Stomach (tissue), 8 donors: ENCODE measurements at regions not wholly inside any gene's neighbourhood (a gene's known extent, or its start where the extent isn't known, plus 50 kb on each side); places are given as distances from the start of the nearest gene placed in this dataset.

Source experiments
- DNase-seq, 2 donors: peaks; one replicate each; pipeline versions ENCODE4 v3.0.0 to v3.0.0-alpha.2; 2013 to 2019
- H3K27ac ChIP-seq, 5 donors: fragments of 200-600 bp in 4 of 5; sonication (generic) in 4 of 5; one replicate each; pipeline ENCODE4 v1.5.1; 2013 to 2019; ENCODE audit warnings: mild to moderate bottlenecking in 1 of 5, moderate library complexity in 1 of 5
- H3K27me3 ChIP-seq, 3 donors: fragments of 200-600 bp; sonication (generic); one replicate each; pipeline ENCODE4 v1.5.1; 2017 to 2019; ENCODE audit warnings: mixed run types in 1 of 3
- H3K36me3 ChIP-seq, 4 donors: fragments of 200-600 bp; sonication (generic); 1 replicate in 3 of 4; 2 replicates in 1 of 4; pipeline ENCODE4 v1.5.1; 2016 to 2019
- H3K4me1 ChIP-seq, 4 donors: fragments of 200-600 bp; sonication (generic); one replicate each; pipeline ENCODE4 v1.5.1; 2016 to 2019
- H3K4me3 ChIP-seq, 4 donors: fragments of 200-600 bp; sonication (generic) in 3 of 4; one replicate each; pipeline ENCODE4 v1.5.1; 2016 to 2019; ENCODE audit warnings: mild to moderate bottlenecking in 1 of 4
- H3K9me3 ChIP-seq, 4 donors: fragments of 200-600 bp; sonication (generic); one replicate each; pipeline ENCODE4 v1.5.1; 2016 to 2019
- EP300 ChIP-seq: sonication (generic); formaldehyde crosslinking; IDR thresholded peaks from one replicate; pipeline ENCODE4 v1.6.1; 2017; ENCODE audit warnings: antibody characterized with exemption
- POLR2A ChIP-seq, 4 donors: fragments of 450-650 bp; IDR thresholded peaks; one replicate each; pipeline ENCODE4 v1.6.1; 2016; ENCODE audit warnings: antibody characterized with exemption in 4 of 4, control low read depth in 2 of 4, mild to moderate bottlenecking in 1 of 4, moderate library complexity in 1 of 4
- POLR2AphosphoS5 ChIP-seq, 3 donors: sonication (generic); formaldehyde crosslinking; IDR thresholded peaks; one replicate each; pipeline ENCODE4 v1.6.1; 2016; ENCODE audit warnings: antibody characterized with exemption in 3 of 3
- WGBS, 5 donors: extraction: QIAGEN DNeasy Blood & Tissue Kit in 3 of 5; methylation state at CpG; one replicate each; pipeline versions ENCODE4 v1.1.5 to v1.1.7; 2013 to 2018; 5-methylcytosine and 5-hydroxymethylcytosine counted together
- intact Hi-C: fragments of 100-400 bp; cut with DNase I; formaldehyde crosslinking; loops from one replicate; pipeline ENCODE4 v1.15.1; 2023; ENCODE audit warnings: low total_unique reads
- TF ChIP-seq, protein P1 (sequence below), 7 experiments: fragments of 450-650 bp in 4 of 7; fragments of 200-600 bp in 3 of 7; sonication (generic) in 3 of 7; IDR thresholded peaks; one replicate each; pipeline ENCODE4 v1.5.1; 2016 to 2019; ENCODE audit warnings: antibody characterized with exemption in 7 of 7, control low read depth in 2 of 7, mild to moderate bottlenecking in 1 of 7
- donor health status: healthy with polysubstance abuse.
- donor health status: Bipolar disorder and iron deficiency.
- donor health status: healthy.

GRCh38 chr9:124132671-124133147, 121.1 kb downstream of the LHX2 start:
- intact Hi-C loops, result no loop called here
- H3K4me3 ChIP-seq, result no peak overlapping the region
- DNase-seq, result no peak
- TF ChIP-seq, protein P1, sequence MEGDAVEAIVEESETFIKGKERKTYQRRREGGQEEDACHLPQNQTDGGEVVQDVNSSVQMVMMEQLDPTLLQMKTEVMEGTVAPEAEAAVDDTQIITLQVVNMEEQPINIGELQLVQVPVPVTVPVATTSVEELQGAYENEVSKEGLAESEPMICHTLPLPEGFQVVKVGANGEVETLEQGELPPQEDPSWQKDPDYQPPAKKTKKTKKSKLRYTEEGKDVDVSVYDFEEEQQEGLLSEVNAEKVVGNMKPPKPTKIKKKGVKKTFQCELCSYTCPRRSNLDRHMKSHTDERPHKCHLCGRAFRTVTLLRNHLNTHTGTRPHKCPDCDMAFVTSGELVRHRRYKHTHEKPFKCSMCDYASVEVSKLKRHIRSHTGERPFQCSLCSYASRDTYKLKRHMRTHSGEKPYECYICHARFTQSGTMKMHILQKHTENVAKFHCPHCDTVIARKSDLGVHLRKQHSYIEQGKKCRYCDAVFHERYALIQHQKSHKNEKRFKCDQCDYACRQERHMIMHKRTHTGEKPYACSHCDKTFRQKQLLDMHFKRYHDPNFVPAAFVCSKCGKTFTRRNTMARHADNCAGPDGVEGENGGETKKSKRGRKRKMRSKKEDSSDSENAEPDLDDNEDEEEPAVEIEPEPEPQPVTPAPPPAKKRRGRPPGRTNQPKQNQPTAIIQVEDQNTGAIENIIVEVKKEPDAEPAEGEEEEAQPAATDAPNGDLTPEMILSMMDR (IDR thresholded peaks at IDR 0.05), result no peak
- no peak for TF ChIP-seq POLR2AphosphoS5 (IDR thresholded peaks at IDR 0.05)
- no peak for TF ChIP-seq EP300
- TF ChIP-seq POLR2A (IDR thresholded peaks at IDR 0.05), result no peak
- no peaks in the 10 kb centered on the region for H3K27me3 ChIP-seq
- WGBS, 5 donors, result 83 to 88% (median 88%) methylated on average over 10 of the region's 10 CpGs
- no peaks in the 10 kb centered on the region for H3K4me1 ChIP-seq
- H3K9me3 ChIP-seq, result no peaks in the 10 kb centered on the region
- H3K36me3 ChIP-seq, result no peaks in the 10 kb centered on the region
- H3K27ac ChIP-seq, result no peak overlapping the region

- H3K36me3 ChIP-seq, result no peaks in the 10 kb centered on the region
- intact Hi-C loops, result no loop called here
- H3K27ac ChIP-seq, result no peak overlapping the region
- no peaks in the 10 kb centered on the region for H3K27me3 ChIP-seq
- TF ChIP-seq POLR2A (IDR thresholded peaks at IDR 0.05) (no peak), POLR2AphosphoS5 (IDR thresholded peaks at IDR 0.05) (peak in 1 of 3 donors; percentile 16), EP300 (no peak)
- TF ChIP-seq, protein P1 (IDR thresholded peaks at IDR 0.05), result peak in 3 of 7 experiments; percentile 16 to 37 (median 28)
- WGBS, 5 donors, result 28 to 50% (median 38%) methylated on average over 6 of the region's 6 CpGs
- no peaks in the 10 kb centered on the region for H3K4me1 ChIP-seq
- H3K9me3 ChIP-seq, result no peaks in the 10 kb centered on the region
- no peak overlapping the region for H3K4me3 ChIP-seq
- peak; percentile 57 to 75 for DNase-seq
Measured at GRCh38 chr9:124133727-124134126, 122.2 kb downstream of the LHX2 start.

GRCh38 chr9:124134526-124134925, 123.0 kb downstream of the LHX2 start:
- DNase-seq, result no peak
- no peak overlapping the region for H3K4me3 ChIP-seq
- H3K27me3 ChIP-seq, result no peaks in the 10 kb centered on the region
- TF ChIP-seq POLR2A (IDR thresholded peaks at IDR 0.05), result no peak
- TF ChIP-seq POLR2AphosphoS5 (IDR thresholded peaks at IDR 0.05), result no peak
- TF ChIP-seq EP300, result no peak
- TF ChIP-seq, protein P1 (IDR thresholded peaks at IDR 0.05), result no peak
- 60 to 97% (median 68%) methylated on average over 2 to 3 of the region's 3 CpGs for WGBS, 5 donors
- intact Hi-C loops, result no loop called here
- no peaks in the 10 kb centered on the region for H3K4me1 ChIP-seq
- H3K27ac ChIP-seq, result no peak overlapping the region
- H3K36me3 ChIP-seq, result no peaks in the 10 kb centered on the region
- no peaks in the 10 kb centered on the region for H3K9me3 ChIP-seq

GRCh38 chr9:124135813-124136365, 121.9 kb upstream of the NEK6 start:
- Histone ChIP-seq H3K27ac (no peak overlapping the region), H3K36me3 (no peaks in the 10 kb centered on the region), H3K4me1 (no peaks in the 10 kb centered on the region), H3K4me3 (no peak overlapping the region), H3K9me3 (no peaks in the 10 kb centered on the region), H3K27me3 (no peaks in the 10 kb centered on the region)
- TF ChIP-seq POLR2AphosphoS5 (IDR thresholded peaks at IDR 0.05) (no peak), POLR2A (IDR thresholded peaks at IDR 0.05) (no peak), EP300 (no peak)
- TF ChIP-seq, protein P1 (IDR thresholded peaks at IDR 0.05), result no peak
- intact Hi-C loops, result no loop called here
- DNase-seq, result no peak
- WGBS, 5 donors, result 91 to 97% (median 95%) methylated on average over 1 of the region's 1 CpG
